ENCODE measurements at regions not wholly inside any gene's neighbourhood (a gene's known extent, or its start where the extent isn't known, plus 50 kb on each side); places are given as distances from the start of the nearest gene placed in this dataset.

DNA sequence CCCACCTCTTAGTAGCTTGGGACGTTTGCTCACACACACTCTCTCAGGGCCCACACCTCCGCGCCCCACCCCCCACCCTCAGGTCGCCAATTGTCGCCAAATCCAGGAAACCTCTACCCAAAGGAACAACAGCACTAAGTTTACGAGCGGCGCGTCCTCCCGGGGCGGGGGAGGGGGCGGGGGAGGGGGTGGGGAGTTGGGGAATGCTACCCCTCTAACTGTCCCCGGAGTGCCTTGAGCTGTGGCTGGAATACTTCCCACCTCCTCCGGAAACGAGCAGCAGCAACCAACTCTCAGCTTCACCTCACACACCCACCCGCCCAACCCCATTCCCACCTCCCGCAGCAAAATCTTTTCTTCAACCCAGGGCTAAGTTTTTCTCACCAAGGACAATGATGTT is 135.6 kb upstream of the ZIC3 start:
- no peak for DNase-seq (ENCODE audit: low read depth, low spot score)
- H3K4me2 ChIP-seq (ENCODE audit: control insufficient read depth, insufficient read depth), result no peak overlapping the region
- H2AFZ ChIP-seq (ENCODE audit: control insufficient read depth, low read depth, low read length), result no peak overlapping the region
- intact Hi-C loops (cut with micrococcal nuclease; ENCODE audit: unreplicated experiment), result loop anchor here (5.0 kb wide), 1 partner anchor 497 kb away; no protein-coding TSS in a partner anchor
- H3K27ac ChIP-seq (ENCODE audit: control insufficient read depth, insufficient read depth), result no peak overlapping the region
- no peak overlapping the region for H3K4me3 ChIP-seq
- TF ChIP-seq, protein P1, sequence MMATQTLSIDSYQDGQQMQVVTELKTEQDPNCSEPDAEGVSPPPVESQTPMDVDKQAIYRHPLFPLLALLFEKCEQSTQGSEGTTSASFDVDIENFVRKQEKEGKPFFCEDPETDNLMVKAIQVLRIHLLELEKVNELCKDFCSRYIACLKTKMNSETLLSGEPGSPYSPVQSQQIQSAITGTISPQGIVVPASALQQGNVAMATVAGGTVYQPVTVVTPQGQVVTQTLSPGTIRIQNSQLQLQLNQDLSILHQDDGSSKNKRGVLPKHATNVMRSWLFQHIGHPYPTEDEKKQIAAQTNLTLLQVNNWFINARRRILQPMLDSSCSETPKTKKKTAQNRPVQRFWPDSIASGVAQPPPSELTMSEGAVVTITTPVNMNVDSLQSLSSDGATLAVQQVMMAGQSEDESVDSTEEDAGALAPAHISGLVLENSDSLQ (IDR thresholded peaks at IDR 0.05), result no peak
- TF ChIP-seq YBX1 (IDR thresholded peaks at IDR 0.05) (no peak), ZNF207 (IDR thresholded peaks at IDR 0.05; ENCODE audit: borderline replicate concordance) (no peak), ESRRA (IDR thresholded peaks at IDR 0.05; ENCODE audit: low read length) (no peak), IKZF1 (conservative IDR thresholded peaks at IDR 0.05) (no peak), EGR1 (IDR thresholded peaks at IDR 0.05; ENCODE audit: borderline replicate concordance in 1 of 2, low read depth in 2 of 2, low read length in 2 of 2) (no peak), SIX5 (IDR thresholded peaks at IDR 0.05; ENCODE audit: low read depth, low read length, severe bottlenecking) (no peak), RCOR1 (conservative IDR thresholded peaks at IDR 0.05; ENCODE audit: low read depth, low read length) (no peak), TARDBP (IDR thresholded peaks at IDR 0.05; ENCODE audit: borderline replicate concordance) (no peak), JUND (IDR thresholded peaks at IDR 0.05; ENCODE audit: low read depth, low read length) (no peak), CHD4 (IDR thresholded peaks at IDR 0.05) (no peak)
- TF ChIP-seq, protein P2, sequence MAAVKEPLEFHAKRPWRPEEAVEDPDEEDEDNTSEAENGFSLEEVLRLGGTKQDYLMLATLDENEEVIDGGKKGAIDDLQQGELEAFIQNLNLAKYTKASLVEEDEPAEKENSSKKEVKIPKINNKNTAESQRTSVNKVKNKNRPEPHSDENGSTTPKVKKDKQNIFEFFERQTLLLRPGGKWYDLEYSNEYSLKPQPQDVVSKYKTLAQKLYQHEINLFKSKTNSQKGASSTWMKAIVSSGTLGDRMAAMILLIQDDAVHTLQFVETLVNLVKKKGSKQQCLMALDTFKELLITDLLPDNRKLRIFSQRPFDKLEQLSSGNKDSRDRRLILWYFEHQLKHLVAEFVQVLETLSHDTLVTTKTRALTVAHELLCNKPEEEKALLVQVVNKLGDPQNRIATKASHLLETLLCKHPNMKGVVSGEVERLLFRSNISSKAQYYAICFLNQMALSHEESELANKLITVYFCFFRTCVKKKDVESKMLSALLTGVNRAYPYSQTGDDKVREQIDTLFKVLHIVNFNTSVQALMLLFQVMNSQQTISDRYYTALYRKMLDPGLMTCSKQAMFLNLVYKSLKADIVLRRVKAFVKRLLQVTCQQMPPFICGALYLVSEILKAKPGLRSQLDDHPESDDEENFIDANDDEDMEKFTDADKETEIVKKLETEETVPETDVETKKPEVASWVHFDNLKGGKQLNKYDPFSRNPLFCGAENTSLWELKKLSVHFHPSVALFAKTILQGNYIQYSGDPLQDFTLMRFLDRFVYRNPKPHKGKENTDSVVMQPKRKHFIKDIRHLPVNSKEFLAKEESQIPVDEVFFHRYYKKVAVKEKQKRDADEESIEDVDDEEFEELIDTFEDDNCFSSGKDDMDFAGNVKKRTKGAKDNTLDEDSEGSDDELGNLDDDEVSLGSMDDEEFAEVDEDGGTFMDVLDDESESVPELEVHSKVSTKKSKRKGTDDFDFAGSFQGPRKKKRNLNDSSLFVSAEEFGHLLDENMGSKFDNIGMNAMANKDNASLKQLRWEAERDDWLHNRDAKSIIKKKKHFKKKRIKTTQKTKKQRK (IDR thresholded peaks at IDR 0.05; ENCODE audit: low read depth, low read length), result no peak
- ChIA-PET POLR2A (no interaction called here), RAD21 (ENCODE audit: unreplicated experiment) (no interaction called here), SMC1A (ENCODE audit: uncharacterized antibody, unreplicated experiment) (interaction anchor here (1.3 kb wide), 1 partner anchor 495 kb away, joined by 3 read pairs; no protein-coding TSS in a partner anchor), CTCF (interaction anchor here (0.8 kb wide), 1 partner anchor 31 kb away, joined by 3 read pairs; no protein-coding TSS in a partner anchor)
- H3K9me3 ChIP-seq (replicated peaks; ENCODE audit: control insufficient read depth, insufficient read depth, low read length), result no peaks in the 10 kb centered on the region; the same call in 2 of the 3 replicates
- no peaks in the 10 kb centered on the region for H3K79me2 ChIP-seq (ENCODE audit: control insufficient read depth, insufficient read depth, low read length)
- no peak for FAIRE-seq
- BruUV-seq (replicated peaks), result no TSS peak
- no peaks in the 10 kb centered on the region; a peak in 4 of 4 replicates for H3K27me3 ChIP-seq (replicated peaks in 1 of 2; ENCODE audit: control insufficient read depth in 2 of 2, insufficient read depth in 2 of 2, low read length in 1 of 2)
- 15% methylated on average over 8 of the region's 17 CpGs for WGBS (ENCODE audit: insufficient coverage, insufficient replicate concordance, low lambda C conversion rate, missing lambda C conversion rate)
- H4K20me1 ChIP-seq (ENCODE audit: control insufficient read depth, insufficient read depth), result no peaks in the 10 kb centered on the region
- in situ Hi-C loops (cut with MboI), result no loop called here
- no peak overlapping the region for H3K9ac ChIP-seq (ENCODE audit: control insufficient read depth, insufficient read depth, low read length)
- no peak for ATAC-seq
- no peaks in the 10 kb centered on the region for H3K36me3 ChIP-seq (ENCODE audit: control insufficient read depth in 2 of 2, insufficient read depth in 2 of 2, low read length in 1 of 2)
- H3K4me1 ChIP-seq (ENCODE audit: control insufficient read depth, insufficient read depth, low read length), result no peaks in the 10 kb centered on the region
